ENCODE measurements at regions not wholly inside any gene's neighbourhood (a gene's known extent, or its start where the extent isn't known, plus 50 kb on each side); places are given as distances from the start of the nearest gene placed in this dataset.

- H3K27me3 Mint-ChIP-seq (ENCODE audit: unreplicated experiment), result peaks cover 4% of the 10 kb centered on the region
Measured at GRCh38 chr2:8456151-8457091, 225.4 kb upstream of the ID2 start.

GRCh38 chr2:8457092-8457481 lies 224.8 kb upstream of the ID2 start:
- Mint-ChIP-seq H3K9me3 (ENCODE audit: unreplicated experiment) (peaks cover 4% of the 10 kb centered on the region), H3K36me3 (ENCODE audit: unreplicated experiment) (no peaks in the 10 kb centered on the region), H3K27me3 (ENCODE audit: unreplicated experiment) (peaks cover 9% of the 10 kb centered on the region), H3K4me1 (ENCODE audit: low read depth, unreplicated experiment) (no peaks in the 10 kb centered on the region), H3K27ac (ENCODE audit: unreplicated experiment) (no peak overlapping the region), H3K4me3 (ENCODE audit: unreplicated experiment) (no peak overlapping the region)
- no peak for TF ChIP-seq CTCF (IDR thresholded peaks at IDR 0.05; ENCODE audit: partially characterized antibody, unreplicated experiment)
- no peak for DNase-seq

More at GRCh38 chr2:8456151-8457091, 225.4 kb upstream of the ID2 start:
- Mint-ChIP-seq H3K9me3 (ENCODE audit: unreplicated experiment) (peaks cover 2% of the 10 kb centered on the region), H3K27ac (ENCODE audit: unreplicated experiment) (no peak overlapping the region), H3K4me1 (ENCODE audit: low read depth, unreplicated experiment) (no peaks in the 10 kb centered on the region), H3K36me3 (ENCODE audit: unreplicated experiment) (peaks cover 2% of the 10 kb centered on the region), H3K4me3 (ENCODE audit: unreplicated experiment) (no peak overlapping the region)
- no peak for DNase-seq
- no peak for TF ChIP-seq CTCF (IDR thresholded peaks at IDR 0.05; ENCODE audit: partially characterized antibody, unreplicated experiment)

GRCh38 chr2:8457699-8458502 lies 224.0 kb upstream of the ID2 start:
- no peak overlapping the region for H3K4me3 Mint-ChIP-seq (ENCODE audit: unreplicated experiment)
- H3K9me3 Mint-ChIP-seq (ENCODE audit: unreplicated experiment), result peaks cover 4% of the 10 kb centered on the region
- no peak overlapping the region for H3K27ac Mint-ChIP-seq (ENCODE audit: unreplicated experiment)
- H3K4me1 Mint-ChIP-seq (ENCODE audit: low read depth, unreplicated experiment), result peaks cover 5% of the 10 kb centered on the region
- no peak for TF ChIP-seq CTCF (IDR thresholded peaks at IDR 0.05; ENCODE audit: partially characterized antibody, unreplicated experiment)
- H3K36me3 Mint-ChIP-seq (ENCODE audit: unreplicated experiment), result peaks cover 5% of the 10 kb centered on the region
- peaks cover 15% of the 10 kb centered on the region for H3K27me3 Mint-ChIP-seq (ENCODE audit: unreplicated experiment)
- DNase-seq, result no peak

GRCh38 chr2:8458503-8459459 lies 223.1 kb upstream of the ID2 start:
- Mint-ChIP-seq H3K27ac (ENCODE audit: unreplicated experiment) (no peak overlapping the region), H3K36me3 (ENCODE audit: unreplicated experiment) (peaks cover 6% of the 10 kb centered on the region), H3K27me3 (ENCODE audit: unreplicated experiment) (peaks cover 16% of the 10 kb centered on the region), H3K4me1 (ENCODE audit: low read depth, unreplicated experiment) (peaks cover 5% of the 10 kb centered on the region), H3K9me3 (ENCODE audit: unreplicated experiment) (peaks cover 4% of the 10 kb centered on the region), H3K4me3 (ENCODE audit: unreplicated experiment) (no peak overlapping the region)
- DNase-seq, result no peak
- TF ChIP-seq CTCF (IDR thresholded peaks at IDR 0.05; ENCODE audit: partially characterized antibody, unreplicated experiment), result no peak
